Left lung (tissue), 4 donors: ENCODE measurements at regions not wholly inside any gene's neighbourhood (a gene's known extent, or its start where the extent isn't known, plus 50 kb on each side); places are given as distances from the start of the nearest gene placed in this dataset.

Source experiments
- ATAC-seq: fragments of 200-7000 bp; cut with Tn5 transposase; one replicate; pipeline ENCODE4 v1.9.1; 2020; ENCODE audit warnings: moderate library complexity
- DNase-seq, 4 donors: peaks; one replicate each; pipeline ENCODE4 v3.0.0-alpha.2; 2013 to 2020
- H3K27ac ChIP-seq, 2 donors: fragments of 200-600 bp; sonication (generic) in 1 of 2; one replicate each; pipeline versions ENCODE4 v1.5.0 to v1.8.0; 2020 to 2021
- H3K27me3 ChIP-seq, 2 donors: fragments of 200-600 bp; sonication (generic) in 1 of 2; one replicate each; pipeline versions ENCODE4 v1.5.0 to v1.8.0; 2020 to 2021
- H3K36me3 ChIP-seq, 2 donors: fragments of 200-600 bp; sonication (generic) in 1 of 2; one replicate each; pipeline versions ENCODE4 v1.5.0 to v1.8.0; 2020 to 2021
- H3K4me1 ChIP-seq, 2 donors: fragments of 200-600 bp; one replicate each; pipeline ENCODE4 v1.8.0; 2021
- H3K4me3 ChIP-seq, 2 donors: fragments of 200-600 bp; sonication (generic) in 1 of 2; one replicate each; pipeline versions ENCODE4 v1.5.0 to v1.8.0; 2020 to 2021; ENCODE audit warnings: mild to moderate bottlenecking in 1 of 2
- H3K9me3 ChIP-seq, 2 donors: fragments of 200-600 bp; sonication (generic) in 1 of 2; one replicate each; pipeline versions ENCODE4 v1.5.0 to v1.8.0; 2020 to 2021
- CTCF ChIP-seq, 2 donors: fragments of 200-600 bp; sonication (generic) in 1 of 2; IDR thresholded peaks; one replicate each; pipeline versions ENCODE4 v1.5.0 to v1.8.0; 2021; ENCODE audit warnings: antibody characterized with exemption in 2 of 2
- intact Hi-C, 2 donors: fragments of 100-400 bp; cut with DNase I; formaldehyde crosslinking; loops; one replicate each; pipeline versions ENCODE4 v1.11.2 to v1.14.2; 2022
- donor health status: DM: no; HTN: yes; CAD: no.
- donor health status: DM: no; HTN: no; CAD: no.

DNA sequence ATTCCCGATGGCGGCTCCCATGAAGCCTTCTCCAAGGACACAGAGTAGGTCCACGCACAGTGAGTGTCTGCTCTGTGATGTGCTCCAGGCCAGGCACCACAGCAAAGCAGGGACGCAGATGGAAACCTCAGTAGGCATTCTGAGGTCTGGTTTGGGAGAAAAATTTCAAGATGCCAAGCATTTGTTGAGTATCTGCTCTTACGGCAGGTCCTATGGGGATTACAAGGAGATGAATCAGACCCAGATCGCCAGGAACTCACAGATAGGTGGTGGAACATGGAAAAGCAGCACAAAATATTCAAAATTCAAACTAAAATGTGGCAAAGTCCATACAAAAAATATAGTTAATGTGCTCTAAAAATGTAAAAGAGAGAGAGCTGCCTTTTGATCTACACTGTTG, 684.9 kb upstream of the TMEM132C start:
- no peaks in the 10 kb centered on the region for H3K27me3 ChIP-seq
- H3K4me3 ChIP-seq = no peak overlapping the region
- H3K36me3 ChIP-seq = no peaks in the 10 kb centered on the region
- no peak for TF ChIP-seq CTCF (IDR thresholded peaks at IDR 0.05)
- H3K4me1 ChIP-seq = no peaks in the 10 kb centered on the region
- intact Hi-C loops = no loop called here
- DNase-seq (no peak), ATAC-seq (no peak)
- no peaks in the 10 kb centered on the region for H3K9me3 ChIP-seq
- H3K27ac ChIP-seq = no peak overlapping the region

DNA sequence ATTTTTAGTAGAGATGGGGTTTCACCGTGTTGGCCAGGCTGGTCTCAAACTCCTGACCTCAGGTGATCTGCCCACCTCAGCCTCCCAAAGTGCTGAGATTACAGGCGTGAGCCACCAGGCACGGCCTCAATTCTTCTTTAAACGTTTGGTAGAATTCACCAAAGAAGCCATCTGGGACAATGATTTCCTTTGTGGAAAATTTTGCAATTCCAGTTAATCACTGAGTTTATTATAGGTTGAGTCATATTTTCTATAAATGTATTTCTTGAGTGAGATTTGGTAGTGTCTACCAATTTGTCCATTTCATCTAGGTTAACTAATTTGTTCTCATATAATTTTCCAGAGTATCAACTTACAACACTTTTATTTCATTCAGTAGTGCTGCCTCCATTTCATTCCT, 683.9 kb upstream of the TMEM132C start:
- intact Hi-C loops = no loop called here
- Histone ChIP-seq H3K4me1 (no peaks in the 10 kb centered on the region), H3K36me3 (no peaks in the 10 kb centered on the region), H3K9me3 (no peaks in the 10 kb centered on the region), H3K27me3 (no peaks in the 10 kb centered on the region), H3K27ac (no peak overlapping the region), H3K4me3 (no peak overlapping the region)
- ATAC-seq (no peak), DNase-seq (no peak)
- no peak for TF ChIP-seq CTCF (IDR thresholded peaks at IDR 0.05)

DNA sequence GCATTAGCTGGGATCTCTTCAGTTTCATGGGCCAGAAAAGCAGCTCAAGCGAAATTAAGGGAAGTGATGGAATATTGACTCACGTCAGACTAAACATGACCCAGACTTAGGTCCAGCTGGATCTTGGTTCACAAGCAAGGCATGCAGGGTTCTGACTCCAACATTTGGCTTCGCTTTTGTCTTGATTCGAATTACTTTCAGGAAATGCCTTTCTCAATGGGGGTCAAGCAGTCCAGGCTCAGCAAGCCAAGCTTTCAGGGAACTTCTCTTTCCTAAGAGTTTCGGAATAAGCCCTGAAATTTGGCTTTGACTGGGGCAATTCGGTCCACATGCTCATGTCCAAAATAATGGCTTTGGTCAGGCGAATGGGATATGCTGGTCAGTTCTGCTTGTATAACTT, 678.7 kb upstream of the TMEM132C start:
- no peaks in the 10 kb centered on the region for H3K9me3 ChIP-seq
- no peak for TF ChIP-seq CTCF (IDR thresholded peaks at IDR 0.05)
- intact Hi-C loops = no loop called here
- H3K27me3 ChIP-seq = no peaks in the 10 kb centered on the region
- no peaks in the 10 kb centered on the region for H3K4me1 ChIP-seq
- ATAC-seq (no peak), DNase-seq (no peak)
- no peak overlapping the region for H3K4me3 ChIP-seq
- H3K36me3 ChIP-seq = no peaks in the 10 kb centered on the region
- H3K27ac ChIP-seq = no peak overlapping the region

GRCh38 chr12:127589541-127589940, 677.4 kb upstream of the TMEM132C start:
- no peaks in the 10 kb centered on the region for H3K27me3 ChIP-seq
- no peaks in the 10 kb centered on the region for H3K9me3 ChIP-seq
- no peak overlapping the region for H3K4me3 ChIP-seq
- ATAC-seq (no peak), DNase-seq (no peak)
- no peak overlapping the region for H3K27ac ChIP-seq
- intact Hi-C loops = no loop called here
- no peaks in the 10 kb centered on the region for H3K4me1 ChIP-seq
- H3K36me3 ChIP-seq = no peaks in the 10 kb centered on the region
- TF ChIP-seq CTCF (IDR thresholded peaks at IDR 0.05) = no peak

DNA sequence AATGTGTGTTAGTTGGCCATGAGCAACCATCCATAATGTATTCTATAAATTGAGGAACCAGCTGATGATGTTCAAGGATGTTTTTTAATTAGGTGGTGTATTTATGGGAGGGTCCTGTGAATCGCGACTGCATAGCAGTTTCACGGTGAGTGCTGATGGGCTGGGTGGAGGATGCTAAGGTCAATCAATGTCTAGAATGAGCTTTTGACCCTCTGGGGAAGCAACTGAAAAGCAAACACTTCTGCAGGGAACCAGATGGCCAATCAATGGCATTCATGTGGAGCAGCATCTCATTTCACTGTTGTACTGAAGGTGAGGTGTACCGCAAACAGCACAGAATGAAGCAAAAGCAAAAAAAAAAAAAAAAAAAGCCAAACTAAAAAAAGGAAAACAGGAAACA, 676.1 kb upstream of the TMEM132C start:
- intact Hi-C loops = no loop called here
- TF ChIP-seq CTCF (IDR thresholded peaks at IDR 0.05) = no peak
- ATAC-seq (no peak), DNase-seq (no peak)
- no peak overlapping the region for H3K27ac ChIP-seq
- no peak overlapping the region for H3K4me3 ChIP-seq
- H3K4me1 ChIP-seq = no peaks in the 10 kb centered on the region
- H3K9me3 ChIP-seq = no peaks in the 10 kb centered on the region
- no peaks in the 10 kb centered on the region for H3K27me3 ChIP-seq
- H3K36me3 ChIP-seq = no peaks in the 10 kb centered on the region
